Naive thymus-derived CD4-positive, alpha-beta T cell (primary cell): ENCODE measurements at regions not wholly inside any gene's neighbourhood (a gene's known extent, or its start where the extent isn't known, plus 50 kb on each side); places are given as distances from the start of the nearest gene placed in this dataset.
A peak's percentile ranks its signal among the peaks of the same experiment; 100 is the strongest.
"Not testable (repeated sequence)": the region's sequence is repeated elsewhere in the genome, so short reads cannot be mapped to it uniquely, and the experiment has no call there.

Source experiments
- ATAC-seq: fragments of 150-1000 bp; cut with Tn5 transposase; 2 replicates; pipeline ENCODE4 v1.10.0; 2021; ENCODE audit warnings: mild to moderate bottlenecking, moderate library complexity
- CTCF ChIA-PET: fragments of 350-600 bp; sonication (Branson Sonifier 250); formaldehyde crosslinking; loops from one replicate; lab custom pipeline; 2021; ENCODE audit warnings: antibody characterized with exemption; lab: Charles Lee
- POLR2A ChIA-PET: fragments of 350-600 bp; sonication (Branson Sonifier 250); formaldehyde crosslinking; loops from one replicate; lab custom pipeline; 2021; ENCODE audit warnings: antibody characterized with exemption, inconsistent platforms; lab: Charles Lee
- DNase-seq, 9 donors: peaks; one replicate each; pipeline versions ENCODE4 v3.0.0 to v3.0.0-alpha.2; 2020 to 2022; ENCODE audit warnings: mixed read lengths in 1 of 9
- H3K27ac ChIP-seq: one replicate; pipeline ENCODE4 v1.7.0; 2013; ENCODE audit warnings: mild to moderate bottlenecking, low read depth, low read length, moderate library complexity
- H3K27me3 ChIP-seq, 2 donors: one replicate each; pipeline ENCODE4 v1.7.0; 2013; ENCODE audit warnings: low read length in 2 of 2, mild to moderate bottlenecking in 2 of 2, moderate library complexity in 2 of 2; ENCODE audit not compliant: control insufficient read depth in 2 of 2, insufficient read depth in 2 of 2
- H3K36me3 ChIP-seq, 3 experiments: 1 replicate in 2 of 3; 2 replicates in 1 of 3; pipeline ENCODE4 v1.7.0; 2013; ENCODE audit warnings: low read length in 3 of 3, mild to moderate bottlenecking in 3 of 3, moderate library complexity in 1 of 3; ENCODE audit not compliant: insufficient read depth in 3 of 3, control insufficient read depth in 2 of 3
- H3K4me1 ChIP-seq, 2 donors: one replicate each; pipeline ENCODE4 v1.7.0; 2013; ENCODE audit warnings: low read length in 2 of 2, mild to moderate bottlenecking in 2 of 2, moderate library complexity in 1 of 2; ENCODE audit not compliant: control insufficient read depth in 2 of 2, insufficient read depth in 2 of 2
- H3K4me3 ChIP-seq: 2 replicates; pipeline ENCODE4 v1.7.0; 2013; ENCODE audit warnings: mild to moderate bottlenecking, low read length
- H3K9me3 ChIP-seq, 3 experiments: 1 replicate in 2 of 3; 2 replicates in 1 of 3; pipeline ENCODE4 v1.7.0; 2013; ENCODE audit warnings: low read length in 3 of 3; ENCODE audit not compliant: control insufficient read depth in 2 of 3
- H3K27ac Mint-ChIP-seq, 9 donors: one replicate each; pipeline ENCODE4 v1.8.0; 2020 to 2022; ENCODE audit warnings: mixed read lengths in 9 of 9, mild to moderate bottlenecking in 8 of 9, moderate library complexity in 5 of 9, inconsistent platforms in 2 of 9
- H3K27me3 Mint-ChIP-seq, 5 donors: one replicate each; pipeline ENCODE4 v1.8.0; 2021 to 2022; ENCODE audit warnings: mixed read lengths in 5 of 5, mild to moderate bottlenecking in 1 of 5
- H3K36me3 Mint-ChIP-seq, 5 donors: one replicate each; pipeline ENCODE4 v1.8.0; 2020 to 2022; ENCODE audit warnings: mixed read lengths in 5 of 5, mild to moderate bottlenecking in 3 of 5, inconsistent platforms in 1 of 5
- H3K4me1 Mint-ChIP-seq, 7 donors: one replicate each; pipeline ENCODE4 v1.8.0; 2020 to 2022; ENCODE audit warnings: mixed read lengths in 7 of 7, mild to moderate bottlenecking in 3 of 7, inconsistent platforms in 1 of 7
- H3K4me3 Mint-ChIP-seq, 10 donors: one replicate each; pipeline ENCODE4 v1.8.0; 2020 to 2022; ENCODE audit warnings: mild to moderate bottlenecking in 10 of 10, mixed read lengths in 10 of 10, moderate library complexity in 6 of 10, inconsistent platforms in 2 of 10
- H3K9me3 Mint-ChIP-seq, 11 donors: one replicate each; pipeline ENCODE4 v1.8.0; 2020 to 2022; ENCODE audit warnings: mixed read lengths in 11 of 11, mild to moderate bottlenecking in 4 of 11, inconsistent platforms in 1 of 11, moderate library complexity in 1 of 11
- intact Hi-C, 2 donors: fragments of 100-400 bp; cut with micrococcal nuclease; formaldehyde crosslinking; loops; one replicate each; pipeline ENCODE4 v1.15.1; 2023

GRCh38 chr11:33991136-33991535 lies 60.4 kb upstream of the CAPRIN1 start:
- peak in 1 of 9 donors; percentile 8 for DNase-seq
- H3K4me3 ChIP-seq, H3K9me3 ChIP-seq, H3K27me3 ChIP-seq, ATAC-seq, intact Hi-C loops, H3K36me3 Mint-ChIP-seq, H3K9me3 Mint-ChIP-seq, H3K4me1 ChIP-seq, H3K36me3 ChIP-seq, POLR2A ChIA-PET, H3K27me3 Mint-ChIP-seq, H3K27ac ChIP-seq: not testable (repeated sequence)
- Mint-ChIP-seq H3K4me1 (peaks cover 0 to 11% (median 9%) of the 10 kb centered on the region in 7 donors), H3K27ac (peak overlapping the region in 5 of 9 donors; percentile 51 to 85 (median 62)), H3K4me3 (peak overlapping the region in 9 of 10 donors; percentile 44 to 86 (median 69))
- CTCF ChIA-PET = interaction anchor here (0.7 to 1.3 kb wide), 2 partner anchors 13 to 371 kb away, joined by 3 to 4 read pairs; no protein-coding TSS in a partner anchor

- H3K4me1 ChIP-seq, H3K9me3 ChIP-seq, POLR2A ChIA-PET, H3K27ac ChIP-seq, H3K9me3 Mint-ChIP-seq, H3K27me3 Mint-ChIP-seq, H3K27ac Mint-ChIP-seq, H3K4me3 ChIP-seq, H3K27me3 ChIP-seq, H3K36me3 Mint-ChIP-seq, H3K4me3 Mint-ChIP-seq, H3K36me3 ChIP-seq, ATAC-seq, CTCF ChIA-PET, DNase-seq, intact Hi-C loops: not testable (repeated sequence)
- H3K4me1 Mint-ChIP-seq = peaks cover 0 to 11% (median 9%) of the 10 kb centered on the region in 7 donors
Measured at GRCh38 chr11:33990131-33990530, 61.4 kb upstream of the CAPRIN1 start.

- Mint-ChIP-seq H3K27me3 (peaks cover 0 to 2% (median 1%) of the 10 kb centered on the region in 5 donors), H3K4me3 (no peak overlapping the region), H3K36me3 (no peaks in the 10 kb centered on the region), H3K9me3 (peaks cover 0 to under 1% (median 0%) of the 10 kb centered on the region in 11 donors), H3K4me1 (peaks cover 0 to 11% (median 9%) of the 10 kb centered on the region in 7 donors), H3K27ac (no peak overlapping the region)
- ATAC-seq = no peak
- CTCF ChIA-PET = no interaction called here
- POLR2A ChIA-PET = no interaction called here
- DNase-seq = no peak
- intact Hi-C loops = loop anchor here in 1 of 2 donors (5.0 kb wide), 1 partner anchor 182 kb away; no protein-coding TSS in a partner anchor
- Histone ChIP-seq H3K27ac (no peak overlapping the region), H3K36me3 (no peaks in the 10 kb centered on the region), H3K27me3 (no peaks in the 10 kb centered on the region), H3K9me3 (no peaks in the 10 kb centered on the region), H3K4me1 (no peaks in the 10 kb centered on the region), H3K4me3 (no peak overlapping the region)
Measured at GRCh38 chr11:33989461-33989860, 62.1 kb upstream of the CAPRIN1 start.

- Histone ChIP-seq H3K27me3 (no peaks in the 10 kb centered on the region), H3K4me1 (no peaks in the 10 kb centered on the region), H3K27ac (no peak overlapping the region), H3K36me3 (no peaks in the 10 kb centered on the region), H3K4me3 (no peak overlapping the region), H3K9me3 (no peaks in the 10 kb centered on the region)
- no peak overlapping the region for H3K27ac Mint-ChIP-seq
- ATAC-seq (no peak), DNase-seq (no peak)
- H3K4me3 Mint-ChIP-seq = no peak overlapping the region
- H3K27me3 Mint-ChIP-seq = peaks cover 0 to 5% (median 2%) of the 10 kb centered on the region in 5 donors
- peaks cover 0 to 11% (median 9%) of the 10 kb centered on the region in 7 donors for H3K4me1 Mint-ChIP-seq
- no peaks in the 10 kb centered on the region for H3K36me3 Mint-ChIP-seq
- POLR2A ChIA-PET = no interaction called here
- intact Hi-C loops = loop anchor here (1.0 to 5.0 kb wide), 3 partner anchors 130 to 181 kb away; no protein-coding TSS in a partner anchor
- CTCF ChIA-PET = interaction anchor here (1.0 to 1.8 kb wide), 4 partner anchors 124 to 178 kb away, joined by 3 to 8 read pairs (median 4); no protein-coding TSS in a partner anchor
- H3K9me3 Mint-ChIP-seq = peaks cover 0 to 2% (median 0%) of the 10 kb centered on the region in 11 donors
Measured at GRCh38 chr11:33988586-33989370, 62.8 kb upstream of the CAPRIN1 start.

- peak; percentile 88 for ATAC-seq
- peaks cover 0 to 11% (median 9%) of the 10 kb centered on the region in 7 donors for H3K4me1 Mint-ChIP-seq
- POLR2A ChIA-PET = interaction anchor here (0.9 kb wide), 1 partner anchor 13 kb away, joined by 3 read pairs; no protein-coding TSS in a partner anchor
Measured at GRCh38 chr11:33987975-33988580, 63.5 kb upstream of the CAPRIN1 start.

GRCh38 chr11:33987545-33987944 lies 64.0 kb upstream of the CAPRIN1 start:
- CTCF ChIA-PET = interaction anchor here (0.6 to 1.8 kb wide), 11 partner anchors 9 to 1667 kb away, joined by 3 to 8 read pairs (median 3); no protein-coding TSS in a partner anchor
- no peak for DNase-seq
- Mint-ChIP-seq H3K9me3 (peaks cover 0 to 2% (median 0%) of the 10 kb centered on the region in 11 donors), H3K4me3 (no peak overlapping the region), H3K36me3 (no peaks in the 10 kb centered on the region), H3K4me1 (peaks cover 0 to 11% (median 9%) of the 10 kb centered on the region in 7 donors), H3K27me3 (peaks cover 0 to 5% (median 2%) of the 10 kb centered on the region in 5 donors), H3K27ac (no peak overlapping the region)
- Histone ChIP-seq H3K36me3 (no peaks in the 10 kb centered on the region), H3K4me3 (no peak overlapping the region), H3K27ac (no peak overlapping the region), H3K9me3 (no peaks in the 10 kb centered on the region), H3K27me3 (no peaks in the 10 kb centered on the region), H3K4me1 (no peaks in the 10 kb centered on the region)
- POLR2A ChIA-PET = interaction anchor here (0.9 kb wide), 1 partner anchor 14 kb away, joined by 3 read pairs; no protein-coding TSS in a partner anchor
- intact Hi-C loops = loop anchor here in 1 of 2 donors (5.0 kb wide), 1 partner anchor 180 kb away; no protein-coding TSS in a partner anchor
- ATAC-seq = no peak

More at GRCh38 chr11:33987975-33988580, 63.5 kb upstream of the CAPRIN1 start:
- no peaks in the 10 kb centered on the region for H3K9me3 ChIP-seq
- CTCF ChIA-PET = interaction anchor here (0.6 to 1.8 kb wide), 10 partner anchors 9 to 429 kb away, joined by 3 to 8 read pairs (median 3); no protein-coding TSS in a partner anchor
- peaks cover 0 to 2% (median 0%) of the 10 kb centered on the region in 11 donors for H3K9me3 Mint-ChIP-seq
- no peaks in the 10 kb centered on the region for H3K27me3 ChIP-seq
- H3K36me3 ChIP-seq = no peaks in the 10 kb centered on the region
- no peak overlapping the region for H3K4me3 ChIP-seq
- H3K4me1 ChIP-seq = no peaks in the 10 kb centered on the region
- H3K27me3 Mint-ChIP-seq = peaks cover 0 to 5% (median 2%) of the 10 kb centered on the region in 5 donors
- no peak overlapping the region for H3K4me3 Mint-ChIP-seq
- peak; percentile 41 to 78 (median 64) for DNase-seq
- no peak overlapping the region for H3K27ac Mint-ChIP-seq
- intact Hi-C loops = loop anchor here (1.0 to 5.0 kb wide), 3 partner anchors 130 to 181 kb away; no protein-coding TSS in a partner anchor
- no peaks in the 10 kb centered on the region for H3K36me3 Mint-ChIP-seq
- no peak overlapping the region for H3K27ac ChIP-seq
